Gastrocnemius medialis (tissue), 4 donors: ENCODE measurements at regions not wholly inside any gene's neighbourhood (a gene's known extent, or its start where the extent isn't known, plus 50 kb on each side); places are given as distances from the start of the nearest gene placed in this dataset.

Experiments
- ATAC-seq, 2 donors: fragments of 150-250 bp; one replicate each; pipeline ENCODE4 v1.9.1; 2016
- DNase-seq, 2 donors: peaks; one replicate each; pipeline ENCODE4 v3.0.0-alpha.2; 2019
- H3K27ac ChIP-seq, 4 donors: fragments of 200-600 bp; sonication (generic); 1 replicate in 1 of 4; 2 replicates in 3 of 4; pipeline ENCODE4 v1.5.1; 2016 to 2018; ENCODE audit warnings: mild to moderate bottlenecking in 2 of 4, moderate library complexity in 1 of 4
- H3K27me3 ChIP-seq, 3 donors: fragments of 200-600 bp; sonication (generic) in 2 of 3; 1 replicate in 1 of 3; 2 replicates in 2 of 3; pipeline versions ENCODE4 v1.5.1 to v1.6.0; 2016 to 2019; ENCODE audit warnings: mild to moderate bottlenecking in 1 of 3, moderate library complexity in 1 of 3
- H3K36me3 ChIP-seq, 2 donors: fragments of 200-600 bp; sonication (generic) in 1 of 2; one replicate each; pipeline ENCODE4 v1.5.1; 2017 to 2018
- H3K4me1 ChIP-seq, 2 donors: fragments of 200-600 bp; sonication (generic) in 1 of 2; one replicate each; pipeline ENCODE4 v1.5.1; 2016 to 2017; ENCODE audit warnings: mild to moderate bottlenecking in 2 of 2
- H3K4me3 ChIP-seq, 4 donors: fragments of 200-600 bp; sonication (generic) in 3 of 4; 1 replicate in 1 of 4; 2 replicates in 3 of 4; pipeline ENCODE4 v1.5.1; 2016 to 2019; ENCODE audit warnings: mild to moderate bottlenecking in 2 of 4
- H3K9me3 ChIP-seq, 3 donors: fragments of 200-600 bp; sonication (generic) in 2 of 3; 1 replicate in 1 of 3; 2 replicates in 2 of 3; pipeline ENCODE4 v1.5.1; 2016 to 2019
- CTCF ChIP-seq, 5 experiments: fragments of 450-650 bp in 3 of 5; fragments of 200-600 bp in 2 of 5; sonication (generic) in 2 of 5; IDR thresholded peaks in 4 of 5; conservative IDR thresholded peaks in 1 of 5; 1 replicate in 4 of 5; 2 replicates in 1 of 5; pipeline ENCODE4 v1.5.1; 2016 to 2019; ENCODE audit warnings: antibody characterized with exemption in 5 of 5, mild to moderate bottlenecking in 3 of 5, moderate library complexity in 3 of 5
- POLR2A ChIP-seq, 2 donors: fragments of 450-650 bp; IDR thresholded peaks; one replicate each; pipeline ENCODE4 v1.6.1; 2017; ENCODE audit warnings: antibody characterized with exemption in 2 of 2, mild to moderate bottlenecking in 2 of 2, moderate library complexity in 2 of 2
- in situ Hi-C, 4 donors: fragments of 200-750 bp; cut with MboI; loops; one replicate each; pipeline versions ENCODE4 v1.15.0 to v1.8.0; 2017; ENCODE audit warnings: low sequenced_read_pairs in 4 of 4
- intact Hi-C: fragments of 100-400 bp; cut with DNase I; formaldehyde crosslinking; loops from one replicate; pipeline ENCODE4 v1.15.1; 2023; ENCODE audit warnings: low total_unique reads

- H3K27me3 ChIP-seq: no peaks in the 10 kb centered on the region
- no peaks in the 10 kb centered on the region for H3K9me3 ChIP-seq
- H3K27ac ChIP-seq: no peak overlapping the region
- no peak for ATAC-seq
- no peak for DNase-seq
- no peaks in the 10 kb centered on the region for H3K36me3 ChIP-seq
- TF ChIP-seq CTCF (IDR thresholded peaks at IDR 0.05 in 4 of 5, conservative IDR thresholded peaks at IDR 0.05 in 1 of 5): no peak
- no peak for TF ChIP-seq POLR2A (IDR thresholded peaks at IDR 0.05)
- intact Hi-C loops: no loop called here
- no peaks in the 10 kb centered on the region for H3K4me1 ChIP-seq
- H3K4me3 ChIP-seq: no peak overlapping the region
- in situ Hi-C loops: no loop called here
These were observed 406.3 kb downstream of the ETS1 start for GRCh38 chr11:128181088-128181480.

- Histone ChIP-seq H3K27me3 (no peaks in the 10 kb centered on the region), H3K9me3 (no peaks in the 10 kb centered on the region), H3K4me1 (no peaks in the 10 kb centered on the region), H3K4me3 (no peak overlapping the region), H3K27ac (no peak overlapping the region), H3K36me3 (no peaks in the 10 kb centered on the region)
- in situ Hi-C loops: no loop called here
- TF ChIP-seq CTCF (IDR thresholded peaks at IDR 0.05 in 4 of 5, conservative IDR thresholded peaks at IDR 0.05 in 1 of 5) (no peak), POLR2A (IDR thresholded peaks at IDR 0.05) (no peak)
- DNase-seq (no peak), ATAC-seq (no peak)
- intact Hi-C loops: no loop called here
These were observed 406.8 kb downstream of the ETS1 start for GRCh38 chr11:128180441-128181087.

GRCh38 chr11:128179512-128179911, 407.8 kb downstream of the ETS1 start:
- intact Hi-C loops: no loop called here
- TF ChIP-seq POLR2A (IDR thresholded peaks at IDR 0.05) (no peak), CTCF (IDR thresholded peaks at IDR 0.05 in 4 of 5, conservative IDR thresholded peaks at IDR 0.05 in 1 of 5) (no peak)
- H3K36me3 ChIP-seq: no peaks in the 10 kb centered on the region
- DNase-seq (no peak), ATAC-seq (no peak)
- H3K4me1 ChIP-seq: no peaks in the 10 kb centered on the region
- H3K4me3 ChIP-seq: no peak overlapping the region
- no peaks in the 10 kb centered on the region for H3K9me3 ChIP-seq
- no peaks in the 10 kb centered on the region for H3K27me3 ChIP-seq
- H3K27ac ChIP-seq: no peak overlapping the region
- in situ Hi-C loops: loop anchor here (5.0 to 10.0 kb wide), 5 partner anchors 105 to 655 kb away; no protein-coding TSS in a partner anchor

- Histone ChIP-seq H3K27ac (no peak overlapping the region), H3K36me3 (no peaks in the 10 kb centered on the region), H3K9me3 (no peaks in the 10 kb centered on the region), H3K27me3 (no peaks in the 10 kb centered on the region), H3K4me3 (no peak overlapping the region), H3K4me1 (no peaks in the 10 kb centered on the region)
- no peak for ATAC-seq
- in situ Hi-C loops: loop anchor here (5.0 to 10.0 kb wide), 5 partner anchors 106 to 656 kb away; no protein-coding TSS in a partner anchor
- no peak for DNase-seq
- intact Hi-C loops: no loop called here
- TF ChIP-seq POLR2A (IDR thresholded peaks at IDR 0.05) (no peak), CTCF (IDR thresholded peaks at IDR 0.05 in 4 of 5, conservative IDR thresholded peaks at IDR 0.05 in 1 of 5) (no peak)
These were observed 408.3 kb downstream of the ETS1 start for GRCh38 chr11:128179039-128179438.
